Upper lobe of right lung (tissue), 1 donor: ENCODE measurements at regions not wholly inside any gene's neighbourhood (a gene's known extent, or its start where the extent isn't known, plus 50 kb on each side); places are given as distances from the start of the nearest gene placed in this dataset.
A peak's percentile ranks its signal among the peaks of the same experiment; 100 is the strongest.

Source experiments
- ATAC-seq: fragments of 200-7000 bp; cut with Tn5 transposase; one replicate; pipeline ENCODE4 v1.9.1; 2020; ENCODE audit warnings: mild to moderate bottlenecking, moderate library complexity
- DNase-seq: peaks from one replicate; pipeline ENCODE4 v3.0.0-alpha.2; 2020
- H3K27ac ChIP-seq: fragments of 200-600 bp; one replicate; pipeline ENCODE4 v1.8.0; 2022
- H3K27me3 ChIP-seq: fragments of 200-600 bp; one replicate; pipeline ENCODE4 v1.8.0; 2022; ENCODE audit warnings: mild to moderate bottlenecking
- H3K36me3 ChIP-seq: fragments of 200-600 bp; one replicate; pipeline ENCODE4 v1.8.0; 2022
- H3K4me1 ChIP-seq: fragments of 200-600 bp; one replicate; pipeline ENCODE4 v1.8.0; 2022
- H3K4me3 ChIP-seq: fragments of 200-600 bp; one replicate; pipeline ENCODE4 v1.8.0; 2022; ENCODE audit warnings: mild to moderate bottlenecking
- H3K9me3 ChIP-seq: fragments of 200-600 bp; one replicate; pipeline ENCODE4 v1.8.0; 2022
- intact Hi-C: fragments of 100-400 bp; cut with DNase I; formaldehyde crosslinking; loops from one replicate; pipeline ENCODE4 v1.11.0; 2022
- TF ChIP-seq, protein P1 (sequence below): fragments of 200-600 bp; IDR thresholded peaks from one replicate; pipeline ENCODE4 v1.8.0; 2022; ENCODE audit warnings: antibody characterized with exemption
- donor health status: DM: no; HTN: yes; CAD: no; lungs with severe emphysema.

DNA sequence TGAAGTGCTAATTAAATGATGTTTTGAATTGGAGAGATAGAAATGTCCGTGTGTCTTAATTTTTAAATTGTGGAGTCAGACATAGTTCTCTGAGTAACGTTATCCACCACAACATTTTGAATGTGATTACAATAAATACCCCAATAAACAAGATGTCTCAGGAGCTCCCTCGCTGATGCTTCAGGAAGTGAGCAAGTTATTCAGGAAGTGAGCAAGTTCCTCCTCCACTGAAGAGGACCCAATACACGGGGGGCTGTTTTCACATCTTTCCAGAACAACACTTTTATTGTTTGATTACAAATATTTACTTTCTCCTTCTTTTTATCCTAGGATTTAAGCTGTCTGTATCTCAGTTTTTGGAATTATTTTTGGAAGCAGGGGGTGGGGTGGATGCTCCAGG lies 363.8 kb downstream of the LRRC70 start:
- H3K36me3 ChIP-seq, result no peaks in the 10 kb centered on the region
- TF ChIP-seq, protein P1, sequence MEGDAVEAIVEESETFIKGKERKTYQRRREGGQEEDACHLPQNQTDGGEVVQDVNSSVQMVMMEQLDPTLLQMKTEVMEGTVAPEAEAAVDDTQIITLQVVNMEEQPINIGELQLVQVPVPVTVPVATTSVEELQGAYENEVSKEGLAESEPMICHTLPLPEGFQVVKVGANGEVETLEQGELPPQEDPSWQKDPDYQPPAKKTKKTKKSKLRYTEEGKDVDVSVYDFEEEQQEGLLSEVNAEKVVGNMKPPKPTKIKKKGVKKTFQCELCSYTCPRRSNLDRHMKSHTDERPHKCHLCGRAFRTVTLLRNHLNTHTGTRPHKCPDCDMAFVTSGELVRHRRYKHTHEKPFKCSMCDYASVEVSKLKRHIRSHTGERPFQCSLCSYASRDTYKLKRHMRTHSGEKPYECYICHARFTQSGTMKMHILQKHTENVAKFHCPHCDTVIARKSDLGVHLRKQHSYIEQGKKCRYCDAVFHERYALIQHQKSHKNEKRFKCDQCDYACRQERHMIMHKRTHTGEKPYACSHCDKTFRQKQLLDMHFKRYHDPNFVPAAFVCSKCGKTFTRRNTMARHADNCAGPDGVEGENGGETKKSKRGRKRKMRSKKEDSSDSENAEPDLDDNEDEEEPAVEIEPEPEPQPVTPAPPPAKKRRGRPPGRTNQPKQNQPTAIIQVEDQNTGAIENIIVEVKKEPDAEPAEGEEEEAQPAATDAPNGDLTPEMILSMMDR, result no peak
- no peak overlapping the region for H3K4me3 ChIP-seq
- ATAC-seq, result no peak
- H3K9me3 ChIP-seq, result no peaks in the 10 kb centered on the region
- intact Hi-C loops, result no loop called here
- H3K27ac ChIP-seq, result no peak overlapping the region
- peaks cover 7% of the 10 kb centered on the region for H3K4me1 ChIP-seq
- no peaks in the 10 kb centered on the region for H3K27me3 ChIP-seq
- no peak for DNase-seq

DNA sequence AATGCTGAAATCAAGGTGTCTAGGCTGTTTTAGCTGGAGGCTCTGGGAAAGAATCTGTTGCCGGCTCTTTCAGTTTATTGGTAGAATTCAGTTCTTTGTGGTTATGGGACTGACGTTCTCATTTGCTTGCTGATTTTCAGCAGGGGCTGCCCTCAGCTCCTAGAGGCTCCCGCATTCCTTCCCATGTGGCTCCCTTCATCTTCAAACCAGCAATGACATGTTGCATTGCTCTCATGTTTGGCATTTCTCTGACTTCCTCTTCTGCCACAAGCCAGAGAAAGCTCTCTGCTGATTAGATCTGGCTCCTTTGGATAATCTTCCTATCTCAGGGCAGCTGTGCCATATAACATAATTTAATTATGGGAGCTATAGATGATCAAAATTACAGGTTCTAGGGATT lies 360.3 kb downstream of the LRRC70 start:
- TF ChIP-seq, protein P1, result no peak
- H3K4me3 ChIP-seq, result no peak overlapping the region
- intact Hi-C loops, result no loop called here
- H3K4me1 ChIP-seq, result peaks cover 7% of the 10 kb centered on the region
- DNase-seq (no peak), ATAC-seq (no peak)
- no peaks in the 10 kb centered on the region for H3K9me3 ChIP-seq
- H3K27ac ChIP-seq, result no peak overlapping the region
- no peaks in the 10 kb centered on the region for H3K36me3 ChIP-seq
- H3K27me3 ChIP-seq, result no peaks in the 10 kb centered on the region

DNA sequence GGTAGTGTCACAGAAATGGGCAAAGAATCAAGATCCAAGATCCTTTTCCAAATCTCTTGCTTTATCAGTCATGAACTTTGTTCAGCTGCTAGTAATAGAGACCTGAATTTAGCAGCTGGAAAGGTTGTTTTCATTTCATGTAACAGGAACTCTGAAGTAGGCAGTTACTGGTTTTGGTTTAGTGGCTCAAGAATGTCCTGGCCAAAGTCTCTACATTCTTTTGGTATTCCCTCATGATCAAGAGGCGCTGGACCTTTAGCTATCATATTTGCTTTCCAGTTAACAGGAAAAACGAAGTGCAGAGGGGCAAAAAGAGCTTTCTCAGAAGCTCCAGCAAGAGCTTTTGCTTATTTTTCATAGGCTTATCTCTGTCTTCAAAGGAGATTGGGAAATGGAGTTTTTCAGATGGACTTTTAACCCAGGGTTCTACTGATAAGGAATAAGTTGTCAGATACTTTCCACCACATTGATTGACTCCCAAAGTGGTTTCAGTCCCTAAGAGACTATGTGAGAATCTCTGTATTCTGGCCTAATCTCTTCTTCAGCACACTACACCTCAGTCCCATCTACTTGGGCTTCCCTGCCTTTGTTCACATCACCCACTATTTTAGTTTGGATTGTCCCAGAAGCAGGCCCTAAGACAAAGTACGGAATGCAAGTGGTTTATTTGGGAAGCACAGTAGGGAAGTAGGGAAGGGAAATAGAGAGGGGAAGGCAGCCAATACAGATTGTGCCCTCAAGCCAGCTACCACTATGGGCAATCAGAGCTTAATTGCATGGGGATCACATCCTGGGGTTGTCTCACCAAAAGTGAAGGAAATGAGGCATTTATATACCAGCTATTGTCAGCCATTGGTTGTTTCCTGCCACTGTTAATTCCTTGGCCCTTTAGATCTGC lies 359.3 kb downstream of the LRRC70 start:
- TF ChIP-seq, protein P1, result no peak
- no peaks in the 10 kb centered on the region for H3K27me3 ChIP-seq
- no peak overlapping the region for H3K4me3 ChIP-seq
- H3K36me3 ChIP-seq, result no peaks in the 10 kb centered on the region
- ATAC-seq, result peak; percentile 87
- no peaks in the 10 kb centered on the region for H3K9me3 ChIP-seq
- DNase-seq, result no peak
- peaks cover 7% of the 10 kb centered on the region for H3K4me1 ChIP-seq
- peak overlapping the region; percentile 53 for H3K27ac ChIP-seq
- intact Hi-C loops, result no loop called here

GRCh38 chr5:62935660-62936059 lies 357.0 kb downstream of the LRRC70 start:
- H3K27ac ChIP-seq, result no peak overlapping the region
- no peaks in the 10 kb centered on the region for H3K9me3 ChIP-seq
- intact Hi-C loops, result no loop called here
- TF ChIP-seq, protein P1, result no peak
- H3K36me3 ChIP-seq, result no peaks in the 10 kb centered on the region
- DNase-seq, result no peak
- ATAC-seq, result no peak
- H3K4me3 ChIP-seq, result no peak overlapping the region
- no peaks in the 10 kb centered on the region for H3K27me3 ChIP-seq
- peaks cover 7% of the 10 kb centered on the region for H3K4me1 ChIP-seq

DNA sequence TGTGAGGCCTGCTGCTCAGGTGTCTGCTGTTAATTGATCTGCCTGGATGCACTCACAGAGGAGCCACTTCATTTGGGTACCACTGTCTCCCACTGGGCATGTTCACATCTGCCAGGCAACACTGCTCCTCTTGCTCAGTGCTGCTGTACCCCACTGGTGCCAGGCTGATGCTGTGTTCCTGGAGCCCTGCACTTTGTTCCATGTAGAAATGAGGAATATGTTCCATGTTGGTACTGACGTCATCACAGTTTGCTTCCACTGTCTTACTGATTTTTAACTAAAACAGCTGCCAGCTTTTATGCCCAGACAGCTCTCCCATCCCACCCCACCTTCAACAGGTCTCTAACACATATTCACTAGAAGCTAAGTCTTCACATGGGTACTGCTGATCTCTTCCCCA lies 355.7 kb downstream of the LRRC70 start:
- H3K36me3 ChIP-seq, result no peaks in the 10 kb centered on the region
- no peak for ATAC-seq
- intact Hi-C loops, result no loop called here
- no peaks in the 10 kb centered on the region for H3K27me3 ChIP-seq
- H3K27ac ChIP-seq, result no peak overlapping the region
- TF ChIP-seq, protein P1, result no peak
- DNase-seq, result no peak
- peaks cover 7% of the 10 kb centered on the region for H3K4me1 ChIP-seq
- H3K9me3 ChIP-seq, result no peaks in the 10 kb centered on the region
- H3K4me3 ChIP-seq, result no peak overlapping the region
